ENCODE measurements at regions not wholly inside any gene's neighbourhood (a gene's known extent, or its start where the extent isn't known, plus 50 kb on each side); places are given as distances from the start of the nearest gene placed in this dataset.
"Not testable (repeated sequence)": the region's sequence is repeated elsewhere in the genome, so short reads cannot be mapped to it uniquely, and the experiment has no call there.

GRCh38 chr13:97520061-97520460 lies 86.1 kb downstream of the RAP2A start:
- DNase-seq, result no peak

- DNase-seq, result no peak
Measured at GRCh38 chr13:97520866-97521265, 86.9 kb downstream of the RAP2A start.

- DNase-seq, result no peak
Measured at GRCh38 chr13:97521726-97522125, 87.8 kb downstream of the RAP2A start.

GRCh38 chr13:97522243-97522642 lies 88.3 kb downstream of the RAP2A start:
- no peak for DNase-seq

GRCh38 chr13:97526556-97526955 lies 92.6 kb downstream of the RAP2A start:
- DNase-seq, result no peak

GRCh38 chr13:97528518-97528917 lies 94.5 kb downstream of the RAP2A start:
- no peak for DNase-seq

GRCh38 chr13:97534540-97534939 lies 100.6 kb downstream of the RAP2A start:
- DNase-seq, result no peak

- DNase-seq, result no peak
Measured at GRCh38 chr13:97535614-97536013, 101.6 kb downstream of the RAP2A start.

- DNase-seq, result no peak
Measured at GRCh38 chr13:97537110-97537509, 103.1 kb downstream of the RAP2A start.

- no peak for DNase-seq
Measured at GRCh38 chr13:97538203-97538602, 104.2 kb downstream of the RAP2A start.

- DNase-seq, result no peak
Measured at GRCh38 chr13:97539651-97540610, 106.0 kb downstream of the RAP2A start.

GRCh38 chr13:97540696-97541095 lies 106.7 kb downstream of the RAP2A start:
- no peak for DNase-seq

GRCh38 chr13:97542102-97542685 lies 108.2 kb downstream of the RAP2A start:
- no peak for DNase-seq

- no peak for DNase-seq
Measured at GRCh38 chr13:97544031-97544765, 110.2 kb downstream of the RAP2A start.

GRCh38 chr13:97544971-97545499 lies 111.1 kb downstream of the RAP2A start:
- DNase-seq, result not testable (repeated sequence)

- DNase-seq, result no peak
Measured at GRCh38 chr13:97548138-97548537, 114.2 kb downstream of the RAP2A start.

- no peak for DNase-seq
Measured at GRCh38 chr13:97548711-97549110, 114.7 kb downstream of the RAP2A start.

GRCh38 chr13:97549201-97549600 lies 115.2 kb downstream of the RAP2A start:
- DNase-seq, result no peak

- DNase-seq, result no peak
Measured at GRCh38 chr13:97554496-97554895, 120.5 kb downstream of the RAP2A start.

GRCh38 chr13:97555034-97555433 lies 121.1 kb downstream of the RAP2A start:
- no peak for DNase-seq

- DNase-seq, result no peak
Measured at GRCh38 chr13:97559030-97559429, 125.1 kb downstream of the RAP2A start.

GRCh38 chr13:97559981-97560380 lies 126.0 kb downstream of the RAP2A start:
- DNase-seq, result peak; percentile 91

GRCh38 chr13:97561182-97561581 lies 127.2 kb downstream of the RAP2A start:
- no peak for DNase-seq

Data from DMS79 treated with DMSO at 0.1 percent for 48 hours (cell line).